ENCODE measurements at regions not wholly inside any gene's neighbourhood (a gene's known extent, or its start where the extent isn't known, plus 50 kb on each side); places are given as distances from the start of the nearest gene placed in this dataset.

- no peak for DNase-seq
Measured at GRCh38 chrX:40157228-40158035, 59.7 kb upstream of the BCOR start.

GRCh38 chrX:40156470-40157227 lies 58.9 kb upstream of the BCOR start:
- DNase-seq = no peak

- DNase-seq = no peak
Measured at GRCh38 chrX:40155589-40156469, 58.1 kb upstream of the BCOR start.

- DNase-seq = no peak
Measured at GRCh38 chrX:40154853-40155588, 57.3 kb upstream of the BCOR start.

- DNase-seq = peak; percentile 56
Measured at GRCh38 chrX:40154250-40154852, 56.6 kb upstream of the BCOR start.

- no peak for DNase-seq
Measured at GRCh38 chrX:40153345-40154249, 55.8 kb upstream of the BCOR start.

- no peak for DNase-seq
Measured at GRCh38 chrX:40152741-40153344, 55.1 kb upstream of the BCOR start.

GRCh38 chrX:40152173-40152711 lies 54.5 kb upstream of the BCOR start:
- no peak for DNase-seq

GRCh38 chrX:40151211-40152172 lies 53.7 kb upstream of the BCOR start:
- DNase-seq = no peak

- no peak for DNase-seq
Measured at GRCh38 chrX:40150503-40150902, 52.7 kb upstream of the BCOR start.

- DNase-seq = no peak
Measured at GRCh38 chrX:40149286-40150175, 51.8 kb upstream of the BCOR start.

- peak; percentile 72 for DNase-seq
Measured at GRCh38 chrX:40148385-40149285, 50.9 kb upstream of the BCOR start.

- no peak for DNase-seq
Measured at GRCh38 chrX:40147971-40148370, 50.2 kb upstream of the BCOR start.
